ENCODE measurements at regions not wholly inside any gene's neighbourhood (a gene's known extent, or its start where the extent isn't known, plus 50 kb on each side); places are given as distances from the start of the nearest gene placed in this dataset.

- DNase-seq = no peak
Observed at GRCh38 chr6:9647599-9647998, 767.3 kb downstream of the TFAP2A start.

GRCh38 chr6:9647071-9647445, 767.8 kb downstream of the TFAP2A start:
- no peak for DNase-seq

GRCh38 chr6:9646342-9647070, 768.4 kb downstream of the TFAP2A start:
- DNase-seq = no peak

- no peak for DNase-seq
Observed at GRCh38 chr6:9638861-9639260, 776.0 kb downstream of the TFAP2A start.

GRCh38 chr6:9634776-9635175, 780.1 kb downstream of the TFAP2A start:
- DNase-seq = no peak

- no peak for DNase-seq
Observed at GRCh38 chr6:9632026-9632425, 782.8 kb downstream of the TFAP2A start.

- DNase-seq = no peak
Observed at GRCh38 chr6:9628819-9629218, 786.1 kb downstream of the TFAP2A start.

- no peak for DNase-seq
Observed at GRCh38 chr6:9627916-9628315, 787.0 kb downstream of the TFAP2A start.

GRCh38 chr6:9623985-9624384, 790.9 kb downstream of the TFAP2A start:
- DNase-seq = no peak

- no peak for DNase-seq
Observed at GRCh38 chr6:9623228-9623832, 791.5 kb downstream of the TFAP2A start.

- DNase-seq = no peak
Observed at GRCh38 chr6:9621276-9621675, 793.6 kb downstream of the TFAP2A start.

- no peak for DNase-seq
Observed at GRCh38 chr6:9620687-9621086, 794.2 kb downstream of the TFAP2A start.

GRCh38 chr6:9620263-9620662, 794.6 kb downstream of the TFAP2A start:
- no peak for DNase-seq

- DNase-seq = no peak
Observed at GRCh38 chr6:9614778-9615177, 800.1 kb downstream of the TFAP2A start.

GRCh38 chr6:9612489-9612888, 802.4 kb downstream of the TFAP2A start:
- no peak for DNase-seq

- DNase-seq = no peak
Observed at GRCh38 chr6:9610620-9611415, 804.1 kb downstream of the TFAP2A start.

GRCh38 chr6:9606435-9607134, 808.3 kb downstream of the TFAP2A start:
- no peak for DNase-seq

GRCh38 chr6:9594746-9595145, 820.1 kb downstream of the TFAP2A start:
- no peak for DNase-seq

GRCh38 chr6:9593554-9593953, 821.3 kb downstream of the TFAP2A start:
- no peak for DNase-seq

- DNase-seq = no peak
Observed at GRCh38 chr6:9583753-9584352, 831.0 kb downstream of the TFAP2A start.

- DNase-seq = no peak
Observed at GRCh38 chr6:9581155-9581554, 833.7 kb downstream of the TFAP2A start.

- DNase-seq = no peak
Observed at GRCh38 chr6:9576521-9576920, 838.4 kb downstream of the TFAP2A start.

GRCh38 chr6:9566096-9566495, 848.8 kb downstream of the TFAP2A start:
- DNase-seq = no peak
